Dendritic cell treated with granulocyte-macrophage colony-stimulating factor and Interleukin-4, amounts not matched to agents 40 ng/mL and 50 ng/mL, for 4 days (primary cell): ENCODE measurements at regions not wholly inside any gene's neighbourhood (a gene's known extent, or its start where the extent isn't known, plus 50 kb on each side); places are given as distances from the start of the nearest gene placed in this dataset.
"Not testable (repeated sequence)": the region's sequence is repeated elsewhere in the genome, so short reads cannot be mapped to it uniquely, and the experiment has no call there.

Source experiments
- H3K27ac Mint-ChIP-seq: one replicate; pipeline ENCODE4 v1.8.0; 2022; ENCODE audit warnings: mild to moderate bottlenecking, mixed read lengths
- H3K27me3 Mint-ChIP-seq: one replicate; pipeline ENCODE4 v1.8.0; 2022; ENCODE audit warnings: mild to moderate bottlenecking, mixed read lengths
- H3K36me3 Mint-ChIP-seq: one replicate; pipeline ENCODE4 v1.8.0; 2022; ENCODE audit warnings: low read depth, mixed read lengths
- H3K4me1 Mint-ChIP-seq: one replicate; pipeline ENCODE4 v1.8.0; 2022; ENCODE audit warnings: low read depth, mixed read lengths
- H3K4me3 Mint-ChIP-seq: one replicate; pipeline ENCODE4 v1.8.0; 2022; ENCODE audit warnings: mild to moderate bottlenecking, moderate library complexity, mixed read lengths
- H3K9me3 Mint-ChIP-seq: one replicate; pipeline ENCODE4 v1.8.0; 2022; ENCODE audit warnings: mixed read lengths
- intact Hi-C: fragments of 100-400 bp; cut with micrococcal nuclease; formaldehyde crosslinking; loops from one replicate; pipeline ENCODE4 v1.15.0; 2022

- H3K27ac Mint-ChIP-seq, H3K4me3 Mint-ChIP-seq, H3K27me3 Mint-ChIP-seq, H3K4me1 Mint-ChIP-seq, intact Hi-C loops, H3K36me3 Mint-ChIP-seq, H3K9me3 Mint-ChIP-seq: not testable (repeated sequence)
Observed at GRCh38 chr17:22044706-22045246, 352.5 kb downstream of the KCNJ18 start.

GRCh38 chr17:22047521-22047920, 355.2 kb downstream of the KCNJ18 start:
- H3K4me1 Mint-ChIP-seq, H3K27ac Mint-ChIP-seq, H3K9me3 Mint-ChIP-seq, H3K36me3 Mint-ChIP-seq, H3K4me3 Mint-ChIP-seq, H3K27me3 Mint-ChIP-seq, intact Hi-C loops: not testable (repeated sequence)

GRCh38 chr17:22048226-22048625, 355.9 kb downstream of the KCNJ18 start:
- H3K27ac Mint-ChIP-seq, H3K36me3 Mint-ChIP-seq, H3K4me3 Mint-ChIP-seq, H3K4me1 Mint-ChIP-seq, H3K27me3 Mint-ChIP-seq, H3K9me3 Mint-ChIP-seq, intact Hi-C loops: not testable (repeated sequence)

- H3K36me3 Mint-ChIP-seq, H3K9me3 Mint-ChIP-seq, H3K27me3 Mint-ChIP-seq, H3K4me3 Mint-ChIP-seq, intact Hi-C loops, H3K4me1 Mint-ChIP-seq, H3K27ac Mint-ChIP-seq: not testable (repeated sequence)
Observed at GRCh38 chr17:22050766-22051165, 358.4 kb downstream of the KCNJ18 start.

GRCh38 chr17:22052715-22053114, 360.4 kb downstream of the KCNJ18 start:
- intact Hi-C loops, H3K4me1 Mint-ChIP-seq, H3K4me3 Mint-ChIP-seq, H3K27ac Mint-ChIP-seq, H3K9me3 Mint-ChIP-seq, H3K36me3 Mint-ChIP-seq, H3K27me3 Mint-ChIP-seq: not testable (repeated sequence)

- H3K4me3 Mint-ChIP-seq, intact Hi-C loops, H3K27ac Mint-ChIP-seq, H3K4me1 Mint-ChIP-seq, H3K9me3 Mint-ChIP-seq, H3K36me3 Mint-ChIP-seq, H3K27me3 Mint-ChIP-seq: not testable (repeated sequence)
Observed at GRCh38 chr17:22056566-22056965, 364.2 kb downstream of the KCNJ18 start.

- H3K27me3 Mint-ChIP-seq, H3K9me3 Mint-ChIP-seq, H3K27ac Mint-ChIP-seq, H3K36me3 Mint-ChIP-seq, intact Hi-C loops, H3K4me3 Mint-ChIP-seq, H3K4me1 Mint-ChIP-seq: not testable (repeated sequence)
Observed at GRCh38 chr17:22075918-22076317, 383.6 kb downstream of the KCNJ18 start.

- H3K36me3 Mint-ChIP-seq, H3K27me3 Mint-ChIP-seq, H3K27ac Mint-ChIP-seq, H3K4me1 Mint-ChIP-seq, intact Hi-C loops, H3K4me3 Mint-ChIP-seq: not testable (repeated sequence)
- H3K9me3 Mint-ChIP-seq = peaks cover 46% of the 10 kb centered on the region
Observed at GRCh38 chr17:22088589-22088988, 396.3 kb downstream of the KCNJ18 start.

GRCh38 chr17:22090263-22090935, 398.1 kb downstream of the KCNJ18 start:
- Mint-ChIP-seq H3K4me1 (no peaks in the 10 kb centered on the region), H3K36me3 (no peaks in the 10 kb centered on the region), H3K9me3 (peaks cover 38% of the 10 kb centered on the region), H3K27ac (no peak overlapping the region), H3K27me3 (no peaks in the 10 kb centered on the region), H3K4me3 (no peak overlapping the region)
- intact Hi-C loops = no loop called here

GRCh38 chr17:22091041-22091679, 398.8 kb downstream of the KCNJ18 start:
- H3K4me3 Mint-ChIP-seq, H3K27ac Mint-ChIP-seq, H3K27me3 Mint-ChIP-seq, H3K4me1 Mint-ChIP-seq, intact Hi-C loops, H3K36me3 Mint-ChIP-seq: not testable (repeated sequence)
- peaks cover 36% of the 10 kb centered on the region for H3K9me3 Mint-ChIP-seq

- H3K36me3 Mint-ChIP-seq, H3K27me3 Mint-ChIP-seq, H3K4me3 Mint-ChIP-seq, H3K4me1 Mint-ChIP-seq, H3K27ac Mint-ChIP-seq, intact Hi-C loops: not testable (repeated sequence)
- H3K9me3 Mint-ChIP-seq = peaks cover 30% of the 10 kb centered on the region
Observed at GRCh38 chr17:22091840-22092239, 399.5 kb downstream of the KCNJ18 start.

- peaks cover 11% of the 10 kb centered on the region for H3K9me3 Mint-ChIP-seq
- H3K4me3 Mint-ChIP-seq, intact Hi-C loops, H3K27ac Mint-ChIP-seq, H3K4me1 Mint-ChIP-seq, H3K27me3 Mint-ChIP-seq, H3K36me3 Mint-ChIP-seq: not testable (repeated sequence)
Observed at GRCh38 chr17:22095414-22095813, 403.1 kb downstream of the KCNJ18 start.

- H3K4me1 Mint-ChIP-seq, intact Hi-C loops, H3K27ac Mint-ChIP-seq, H3K36me3 Mint-ChIP-seq, H3K4me3 Mint-ChIP-seq, H3K9me3 Mint-ChIP-seq, H3K27me3 Mint-ChIP-seq: not testable (repeated sequence)
Observed at GRCh38 chr17:22099633-22100032, 407.3 kb downstream of the KCNJ18 start.

GRCh38 chr17:22102177-22102576, 409.9 kb downstream of the KCNJ18 start:
- intact Hi-C loops = no loop called here
- no peaks in the 10 kb centered on the region for H3K36me3 Mint-ChIP-seq
- H3K9me3 Mint-ChIP-seq = peaks cover 9% of the 10 kb centered on the region
- H3K4me1 Mint-ChIP-seq = no peaks in the 10 kb centered on the region
- H3K27me3 Mint-ChIP-seq = no peaks in the 10 kb centered on the region
- H3K27ac Mint-ChIP-seq = no peak overlapping the region
- no peak overlapping the region for H3K4me3 Mint-ChIP-seq

- H3K9me3 Mint-ChIP-seq, intact Hi-C loops, H3K27me3 Mint-ChIP-seq, H3K4me3 Mint-ChIP-seq, H3K4me1 Mint-ChIP-seq, H3K27ac Mint-ChIP-seq, H3K36me3 Mint-ChIP-seq: not testable (repeated sequence)
Observed at GRCh38 chr17:22116720-22117119, 424.4 kb downstream of the KCNJ18 start.
